ENCODE measurements at regions not wholly inside any gene's neighbourhood (a gene's known extent, or its start where the extent isn't known, plus 50 kb on each side); places are given as distances from the start of the nearest gene placed in this dataset.

GRCh38 chr9:86653466-86653865 lies 293.8 kb downstream of the GAS1 start:
- 0% methylated on average over 3 of the region's 3 CpGs for WGBS (ENCODE audit: insufficient coverage, low coverage, missing lambda C conversion rate)
- H2AFZ ChIP-seq (ENCODE audit: low read depth, low read length): no peak overlapping the region
- DNase-seq (ENCODE audit: extremely low read depth in 1 of 4, low spot score in 3 of 4): no peak
- TF ChIP-seq GTF2E2 (tag; IDR thresholded peaks at IDR 0.05) (no peak), HDAC8 (tag; IDR thresholded peaks at IDR 0.05) (no peak)
- BruUV-seq (replicated peaks): no TSS peak
- POLR2A ChIA-PET: no interaction called here
- CTCF ChIA-PET (ENCODE audit: low intra/inter-chr PET ratio): no interaction called here
- FAIRE-seq: no peak
- H3K9ac ChIP-seq (ENCODE audit: insufficient read depth in 1 of 2, low read depth in 2 of 2, low read length in 2 of 2): no peak overlapping the region
- no peaks in the 10 kb centered on the region for H4K20me1 ChIP-seq (replicated peaks; ENCODE audit: control insufficient read depth, insufficient read depth, low read length)
- intact Hi-C loops (cut with micrococcal nuclease): no loop called here
- no peak overlapping the region for H3K27ac ChIP-seq (ENCODE audit: extremely low read depth, low read depth, low read length)
- no peaks in the 10 kb centered on the region for H3K36me3 ChIP-seq (ENCODE audit: control insufficient read depth, insufficient read depth, low read length)
- in situ Hi-C loops (cut with MboI): no loop called here
- H3K9me1 ChIP-seq (ENCODE audit: control insufficient read depth, insufficient read depth, low read length): no peaks in the 10 kb centered on the region
- ATAC-seq: no peak
- H3K79me2 ChIP-seq (ENCODE audit: control insufficient read depth, insufficient read depth, low read length): no peaks in the 10 kb centered on the region
- H3K4me1 ChIP-seq (replicated peaks in 1 of 2; ENCODE audit: control insufficient read depth in 2 of 2, insufficient read depth in 2 of 2, low read length in 2 of 2): no peaks in the 10 kb centered on the region
- H3K4me3 ChIP-seq: no peak overlapping the region
- no peaks in the 10 kb centered on the region for H3K9me3 ChIP-seq (replicated peaks; ENCODE audit: control insufficient read depth, insufficient read depth, low read depth, low read length)
- no peak overlapping the region for H3K4me2 ChIP-seq (ENCODE audit: insufficient read depth, low read length)
- H3K27me3 ChIP-seq (ENCODE audit: control insufficient read depth in 2 of 2, insufficient read depth in 2 of 2, low read length in 2 of 2): no peaks in the 10 kb centered on the region

GRCh38 chr9:86652736-86653135 lies 294.6 kb downstream of the GAS1 start:
- Histone ChIP-seq H3K9me1 (ENCODE audit: control insufficient read depth, insufficient read depth, low read length) (no peaks in the 10 kb centered on the region), H2AFZ (ENCODE audit: low read depth, low read length) (no peak overlapping the region), H3K27ac (ENCODE audit: extremely low read depth, low read depth, low read length) (no peak overlapping the region), H3K27me3 (ENCODE audit: control insufficient read depth in 2 of 2, insufficient read depth in 2 of 2, low read length in 2 of 2) (no peaks in the 10 kb centered on the region), H3K9me3 (replicated peaks; ENCODE audit: control insufficient read depth, insufficient read depth, low read depth, low read length) (no peaks in the 10 kb centered on the region), H3K4me3 (no peak overlapping the region), H3K79me2 (ENCODE audit: control insufficient read depth, insufficient read depth, low read length) (no peaks in the 10 kb centered on the region), H3K4me1 (replicated peaks in 1 of 2; ENCODE audit: control insufficient read depth in 2 of 2, insufficient read depth in 2 of 2, low read length in 2 of 2) (no peaks in the 10 kb centered on the region), H3K36me3 (ENCODE audit: control insufficient read depth, insufficient read depth, low read length) (no peaks in the 10 kb centered on the region), H3K4me2 (ENCODE audit: insufficient read depth, low read length) (no peak overlapping the region), H3K9ac (ENCODE audit: insufficient read depth in 1 of 2, low read depth in 2 of 2, low read length in 2 of 2) (no peak overlapping the region), H4K20me1 (replicated peaks; ENCODE audit: control insufficient read depth, insufficient read depth, low read length) (no peaks in the 10 kb centered on the region)
- FAIRE-seq (no peak), DNase-seq (ENCODE audit: extremely low read depth in 1 of 4, low spot score in 3 of 4) (no peak), ATAC-seq (no peak)
- POLR2A ChIA-PET: no interaction called here
- no CpG with 5 or more reads among the region's 2 CpGs for WGBS (ENCODE audit: insufficient coverage, low coverage, missing lambda C conversion rate)
- intact Hi-C loops (cut with micrococcal nuclease) (no loop called here), in situ Hi-C loops (cut with MboI) (no loop called here)
- TF ChIP-seq XRCC4 (IDR thresholded peaks at IDR 0.05; ENCODE audit: extremely low read depth, insufficient read depth, insufficient read length): no peak
- no peak for TF ChIP-seq IRF9 (tag; IDR thresholded peaks at IDR 0.05)
- CTCF ChIA-PET (ENCODE audit: low intra/inter-chr PET ratio): no interaction called here
- no TSS peak for BruUV-seq (replicated peaks)

Data from K562 (cell line).